GM12891 (cell line): ENCODE measurements at regions not wholly inside any gene's neighbourhood (a gene's known extent, or its start where the extent isn't known, plus 50 kb on each side); places are given as distances from the start of the nearest gene placed in this dataset.

ENCODE experiments used
- POLR2A ChIP-seq: IDR thresholded peaks from 2 replicates; pipeline ENCODE4 v1.6.1; 2011; ENCODE audit warnings: low read depth, low read length, control low read depth
- POLR2AphosphoS5 ChIP-seq: IDR thresholded peaks from 2 replicates; pipeline ENCODE4 v1.6.1; 2011; ENCODE audit warnings: low read depth, low read length, control low read depth
- TAF1 ChIP-seq: IDR thresholded peaks from 2 replicates; pipeline ENCODE4 v1.6.1; 2011; ENCODE audit warnings: low read depth, low read length, control low read depth

- TF ChIP-seq TAF1 (no peak), POLR2A (no peak), POLR2AphosphoS5 (no peak)
Observed at GRCh38 chr3:105238367-105238766, 128.3 kb upstream of the ALCAM start.
